Transverse colon (tissue), 3 donors: ENCODE measurements at regions not wholly inside any gene's neighbourhood (a gene's known extent, or its start where the extent isn't known, plus 50 kb on each side); places are given as distances from the start of the nearest gene placed in this dataset.

Experiments used
- EP300 ChIP-seq: sonication (generic); formaldehyde crosslinking; IDR thresholded peaks from one replicate; pipeline ENCODE4 v1.6.1; 2017; ENCODE audit warnings: antibody characterized with exemption, low read depth
- POLR2A ChIP-seq: fragments of 450-650 bp; IDR thresholded peaks from one replicate; pipeline ENCODE4 v1.6.1; 2016; ENCODE audit warnings: antibody characterized with exemption, mild to moderate bottlenecking, moderate library complexity
- TF ChIP-seq, protein P1 (sequence below), 5 experiments: fragments of 200-600 bp in 3 of 5; fragments of 450-650 bp in 2 of 5; sonication (generic) in 3 of 5; IDR thresholded peaks; 1 replicate in 2 of 5; 2 replicates in 3 of 5; pipeline ENCODE4 v1.5.1; 2016 to 2017; ENCODE audit warnings: antibody characterized with exemption in 5 of 5, inconsistent platforms in 3 of 5, mild to moderate bottlenecking in 2 of 5, moderate library complexity in 1 of 5

DNA sequence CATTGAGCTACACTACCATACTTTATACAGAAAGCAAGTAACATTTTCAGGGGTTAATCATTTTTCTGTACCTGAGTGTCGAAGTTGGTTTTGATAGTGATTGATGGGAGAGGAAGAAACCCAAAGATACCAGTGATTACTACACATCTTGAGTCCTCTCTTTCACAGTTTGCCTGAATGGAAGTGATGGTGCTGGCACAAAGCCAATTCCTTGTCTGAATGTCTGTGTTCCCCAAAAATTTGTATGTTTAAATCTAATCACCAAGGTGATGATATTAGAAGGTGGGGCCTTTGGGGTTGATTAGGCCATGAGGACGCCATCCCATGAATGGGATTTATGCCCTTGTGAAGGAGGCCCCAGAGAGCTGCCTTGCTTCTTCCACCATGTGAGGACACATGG lies 696.9 kb upstream of the ANKRD30A start:
- TF ChIP-seq, protein P1, sequence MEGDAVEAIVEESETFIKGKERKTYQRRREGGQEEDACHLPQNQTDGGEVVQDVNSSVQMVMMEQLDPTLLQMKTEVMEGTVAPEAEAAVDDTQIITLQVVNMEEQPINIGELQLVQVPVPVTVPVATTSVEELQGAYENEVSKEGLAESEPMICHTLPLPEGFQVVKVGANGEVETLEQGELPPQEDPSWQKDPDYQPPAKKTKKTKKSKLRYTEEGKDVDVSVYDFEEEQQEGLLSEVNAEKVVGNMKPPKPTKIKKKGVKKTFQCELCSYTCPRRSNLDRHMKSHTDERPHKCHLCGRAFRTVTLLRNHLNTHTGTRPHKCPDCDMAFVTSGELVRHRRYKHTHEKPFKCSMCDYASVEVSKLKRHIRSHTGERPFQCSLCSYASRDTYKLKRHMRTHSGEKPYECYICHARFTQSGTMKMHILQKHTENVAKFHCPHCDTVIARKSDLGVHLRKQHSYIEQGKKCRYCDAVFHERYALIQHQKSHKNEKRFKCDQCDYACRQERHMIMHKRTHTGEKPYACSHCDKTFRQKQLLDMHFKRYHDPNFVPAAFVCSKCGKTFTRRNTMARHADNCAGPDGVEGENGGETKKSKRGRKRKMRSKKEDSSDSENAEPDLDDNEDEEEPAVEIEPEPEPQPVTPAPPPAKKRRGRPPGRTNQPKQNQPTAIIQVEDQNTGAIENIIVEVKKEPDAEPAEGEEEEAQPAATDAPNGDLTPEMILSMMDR (IDR thresholded peaks at IDR 0.05), result no peak
- TF ChIP-seq POLR2A (no peak), EP300 (no peak)
